HG02973 (cell line): ENCODE measurements at regions not wholly inside any gene's neighbourhood (a gene's known extent, or its start where the extent isn't known, plus 50 kb on each side); places are given as distances from the start of the nearest gene placed in this dataset.
A peak's percentile ranks its signal among the peaks of the same experiment; 100 is the strongest.

Experiments
- ATAC-seq: cut with Tn5 transposase; IDR thresholded peaks from one replicate; pipeline ENCODE4 v1.9.1; 2021; ENCODE audit warnings: moderate library complexity; ENCODE audit not compliant: unreplicated experiment

DNA sequence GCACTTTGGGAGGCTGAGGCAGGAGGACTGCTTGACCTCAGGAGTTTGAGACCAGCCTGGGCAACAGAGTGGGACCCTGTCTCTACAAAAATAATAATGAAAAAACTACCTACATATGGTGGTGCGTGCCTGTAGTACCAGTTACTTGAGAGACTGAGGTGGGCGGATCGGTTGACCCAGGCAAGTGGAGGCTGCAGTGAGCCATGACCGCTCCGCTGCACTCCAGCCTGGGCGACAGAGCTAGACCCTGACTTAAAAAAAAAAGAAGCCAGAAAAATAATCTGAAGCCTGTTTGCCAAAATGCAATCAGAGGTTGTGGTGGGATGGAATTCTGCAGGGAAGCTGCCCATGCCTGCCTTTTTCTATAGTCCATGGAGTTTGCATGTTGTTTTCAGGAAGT is 50.4 kb upstream of the GGTA1 start:
- ATAC-seq, result no peak

DNA sequence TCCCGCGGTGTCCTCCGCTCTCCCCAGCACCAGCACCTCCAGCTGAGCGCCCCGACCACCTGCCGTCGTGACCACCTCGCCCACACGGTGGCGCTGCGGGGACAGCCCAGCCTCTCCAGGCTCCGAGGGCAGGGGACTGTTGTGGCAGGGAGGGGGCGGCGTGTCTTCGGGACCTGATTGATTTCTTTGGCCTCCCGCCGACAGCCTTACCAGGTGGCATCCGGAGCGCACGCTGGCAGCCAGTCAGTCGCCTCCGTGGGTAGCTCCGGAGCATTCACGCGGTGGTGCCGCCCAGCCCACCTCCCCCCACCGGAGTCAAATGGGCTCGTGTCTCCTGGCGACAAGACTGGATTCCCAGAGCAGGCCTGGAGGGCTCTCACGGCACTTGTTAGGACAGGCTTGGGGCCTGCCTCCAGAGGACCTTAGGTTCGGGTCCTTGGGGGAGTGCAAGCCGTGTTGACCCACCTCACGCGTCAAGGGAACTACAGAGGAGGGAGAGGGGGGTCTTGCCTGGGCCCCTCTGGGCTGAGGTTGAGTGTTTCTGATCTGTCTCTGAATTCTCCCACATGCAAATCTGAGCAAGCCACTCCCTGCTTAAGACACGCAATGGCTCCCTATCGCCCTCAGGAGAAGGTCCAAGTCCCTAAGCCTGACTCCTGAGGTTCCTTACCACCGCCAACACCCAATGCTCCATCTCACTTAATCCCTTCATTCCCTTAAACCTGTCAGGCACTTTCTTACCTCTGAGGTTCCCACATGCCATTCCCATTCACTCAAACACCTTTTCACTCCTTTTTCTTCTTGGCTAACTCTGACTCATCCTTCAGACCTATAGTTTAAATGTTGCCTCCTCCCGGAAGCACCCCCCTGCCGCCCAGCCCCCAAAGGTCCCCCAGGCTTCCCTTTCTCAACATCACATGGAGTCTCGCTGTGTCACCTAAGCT is 51.2 kb upstream of the GGTA1 start:
- ATAC-seq, result peak; percentile 45

DNA sequence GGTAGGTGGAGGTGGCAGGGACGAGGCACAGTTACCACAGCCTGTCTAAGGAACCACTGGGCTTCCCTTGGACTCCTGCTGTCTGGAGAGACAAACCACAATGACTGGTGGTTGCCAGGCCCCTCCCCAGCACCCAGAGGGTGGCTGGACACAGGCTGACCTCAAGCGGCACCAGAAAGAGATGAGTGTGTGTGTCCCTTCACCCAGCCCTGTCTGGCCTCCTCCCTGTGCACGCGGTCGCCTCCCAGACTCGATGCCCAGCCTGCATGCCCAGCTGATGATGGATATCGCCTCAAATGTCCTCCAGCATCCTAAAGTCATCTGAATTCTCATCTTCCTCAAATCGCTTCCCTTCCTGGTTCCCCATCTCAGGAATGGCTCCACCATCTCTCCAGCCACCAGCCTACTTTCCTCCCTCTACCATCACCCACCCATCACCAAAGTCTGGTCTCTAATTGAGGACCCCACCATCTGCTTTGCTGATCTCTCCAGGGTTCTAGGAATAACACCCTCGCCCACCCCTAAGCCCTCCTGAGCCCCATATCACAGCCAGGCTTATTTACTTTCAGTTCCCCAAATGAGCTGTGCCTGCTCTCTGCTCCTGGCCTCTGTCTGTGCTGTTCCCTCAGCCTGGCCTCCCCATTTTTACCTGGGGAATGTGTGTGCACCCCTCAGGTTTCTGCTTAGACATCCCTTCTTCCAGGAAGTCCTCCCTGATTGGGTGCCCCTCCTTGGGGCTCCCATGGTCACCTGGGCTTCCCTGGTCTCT is 52.5 kb upstream of the GGTA1 start:
- ATAC-seq, result no peak

DNA sequence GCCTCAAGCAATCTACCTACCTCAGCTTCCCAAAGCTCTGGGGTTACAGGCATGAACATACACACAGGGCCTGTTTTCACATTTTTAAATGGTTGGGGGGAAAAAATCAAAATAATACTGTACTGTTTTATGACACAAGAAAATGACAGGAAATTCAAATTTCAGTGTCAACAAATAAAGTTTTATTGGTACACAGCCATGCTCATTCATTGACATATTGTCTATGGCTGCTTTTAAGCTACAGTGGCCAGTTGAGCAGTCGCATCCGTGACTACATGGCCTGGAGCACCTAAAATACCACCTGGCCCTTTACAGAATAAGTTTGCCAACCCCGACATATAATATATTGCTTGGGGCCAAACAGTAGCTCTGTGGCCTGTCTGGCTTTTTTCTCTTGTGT is 56.4 kb upstream of the GGTA1 start:
- ATAC-seq, result no peak

DNA sequence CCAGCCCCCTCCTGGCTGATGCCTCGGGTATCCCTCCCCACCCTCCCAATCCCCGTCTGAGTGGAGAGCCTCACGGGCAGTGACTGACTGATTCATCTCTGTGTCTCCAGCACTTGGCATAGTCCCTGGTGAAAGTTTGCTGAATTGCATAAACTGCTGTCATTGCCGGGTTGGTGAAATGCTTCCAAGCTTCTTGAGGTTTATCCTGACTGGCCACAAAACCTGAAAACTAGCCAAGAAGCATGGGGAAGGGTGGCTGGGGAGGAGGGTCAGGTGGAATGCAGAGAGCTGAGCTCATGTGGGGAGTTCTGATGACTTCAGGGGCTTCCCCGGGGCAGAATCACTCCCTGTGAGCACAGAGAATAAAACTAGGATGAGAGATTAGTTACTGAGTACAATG is 56.9 kb upstream of the GGTA1 start:
- ATAC-seq, result no peak

DNA sequence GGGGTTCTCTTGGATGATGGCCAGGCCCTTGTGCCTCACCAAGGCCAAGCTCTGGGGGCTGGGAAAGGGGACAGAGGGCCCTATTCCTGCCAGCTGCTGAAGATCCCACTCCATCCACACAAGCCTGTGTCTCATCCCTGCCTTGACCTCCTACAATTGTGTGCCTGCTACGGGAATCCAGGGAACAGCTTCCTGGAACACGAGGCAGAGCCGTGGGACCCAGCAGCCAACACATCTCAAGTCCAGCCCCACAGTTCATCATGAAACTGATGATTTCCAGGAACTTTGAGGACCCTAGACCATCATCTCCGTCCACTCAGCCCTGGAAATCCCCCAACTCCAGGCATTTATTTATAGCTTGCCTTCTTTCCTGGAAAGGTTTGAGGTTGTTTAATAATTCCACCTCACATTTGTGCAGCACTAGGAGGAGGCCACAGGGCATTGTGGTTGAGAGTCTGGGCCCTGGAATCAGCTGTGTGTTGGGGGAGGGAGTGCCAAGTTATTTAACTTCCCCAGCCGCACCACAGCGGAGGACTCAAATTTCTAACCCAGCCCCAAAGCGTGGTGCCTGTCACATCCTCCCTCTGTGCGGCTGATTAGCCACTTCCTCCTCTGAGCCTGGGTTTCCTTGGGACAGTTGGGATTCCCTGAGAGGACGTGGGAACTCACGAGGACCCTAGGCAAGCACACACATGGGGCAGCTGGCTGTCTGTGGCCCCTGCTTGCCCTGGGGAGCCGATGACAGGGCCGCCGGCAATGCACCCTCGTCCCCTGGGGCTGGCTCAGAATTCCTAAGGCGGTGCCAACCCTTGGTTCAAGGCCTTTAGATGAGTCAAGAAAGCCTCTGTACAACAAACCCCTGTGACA is 58.2 kb upstream of the GGTA1 start:
- ATAC-seq, result no peak

DNA sequence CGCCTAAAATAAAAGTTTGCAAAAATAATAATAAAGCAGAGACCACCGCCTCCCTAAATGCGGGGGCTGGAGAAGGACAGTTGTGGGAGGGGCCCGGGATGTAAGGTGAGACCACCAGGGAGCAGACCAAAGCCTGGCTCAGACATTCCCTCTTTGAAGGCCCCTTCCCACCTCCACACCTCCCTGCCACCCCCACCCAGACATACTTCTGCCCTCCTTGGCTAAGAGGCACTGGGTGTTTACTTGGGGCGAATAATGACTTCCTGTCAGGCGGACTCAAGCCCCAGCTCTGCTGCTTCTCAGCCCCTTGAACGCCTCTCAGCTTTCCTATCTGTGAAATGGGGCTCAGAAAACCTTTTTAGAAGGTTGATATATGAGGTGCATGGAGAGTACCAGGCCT is 58.8 kb upstream of the GGTA1 start:
- ATAC-seq, result no peak

DNA sequence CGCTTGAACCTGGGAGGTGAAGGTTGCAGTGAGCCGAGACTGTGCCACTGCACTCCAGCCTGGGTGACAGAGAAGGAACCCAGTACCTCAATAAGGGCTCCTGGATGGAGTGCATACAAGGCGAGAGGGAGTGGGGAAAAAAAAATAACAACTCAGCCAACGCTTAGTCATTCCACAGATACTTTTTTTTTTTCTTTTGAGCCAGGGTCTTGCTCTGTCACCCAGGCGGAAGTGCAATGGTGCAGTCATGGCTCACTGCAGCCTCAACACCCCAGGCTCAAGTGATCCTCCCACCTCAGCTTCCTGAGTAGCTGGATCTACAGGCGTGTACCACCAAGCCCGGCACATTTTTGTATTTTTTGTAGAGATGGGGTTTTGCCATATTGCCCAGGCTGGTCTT is 59.5 kb upstream of the GGTA1 start:
- no peak for ATAC-seq

DNA sequence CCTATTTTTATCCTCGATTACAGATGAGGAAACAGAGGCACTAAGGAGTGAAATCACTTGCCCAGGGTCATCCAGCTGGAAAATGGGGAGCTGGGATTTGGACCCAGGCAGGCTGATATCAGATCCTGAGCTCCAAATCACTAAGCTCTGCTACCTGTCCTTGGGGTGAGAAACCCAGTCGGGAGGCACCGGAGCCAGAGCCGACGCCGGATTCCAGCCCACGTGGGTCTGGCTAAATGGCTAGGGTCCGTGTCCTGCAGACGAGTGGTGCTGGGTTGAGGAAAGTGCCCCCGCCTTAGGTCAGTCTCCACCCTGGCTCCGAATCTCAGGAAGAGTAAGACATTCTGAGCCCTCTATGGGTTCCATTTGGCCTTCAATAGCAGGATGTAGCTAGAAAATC is 61.3 kb upstream of the GGTA1 start:
- no peak for ATAC-seq

DNA sequence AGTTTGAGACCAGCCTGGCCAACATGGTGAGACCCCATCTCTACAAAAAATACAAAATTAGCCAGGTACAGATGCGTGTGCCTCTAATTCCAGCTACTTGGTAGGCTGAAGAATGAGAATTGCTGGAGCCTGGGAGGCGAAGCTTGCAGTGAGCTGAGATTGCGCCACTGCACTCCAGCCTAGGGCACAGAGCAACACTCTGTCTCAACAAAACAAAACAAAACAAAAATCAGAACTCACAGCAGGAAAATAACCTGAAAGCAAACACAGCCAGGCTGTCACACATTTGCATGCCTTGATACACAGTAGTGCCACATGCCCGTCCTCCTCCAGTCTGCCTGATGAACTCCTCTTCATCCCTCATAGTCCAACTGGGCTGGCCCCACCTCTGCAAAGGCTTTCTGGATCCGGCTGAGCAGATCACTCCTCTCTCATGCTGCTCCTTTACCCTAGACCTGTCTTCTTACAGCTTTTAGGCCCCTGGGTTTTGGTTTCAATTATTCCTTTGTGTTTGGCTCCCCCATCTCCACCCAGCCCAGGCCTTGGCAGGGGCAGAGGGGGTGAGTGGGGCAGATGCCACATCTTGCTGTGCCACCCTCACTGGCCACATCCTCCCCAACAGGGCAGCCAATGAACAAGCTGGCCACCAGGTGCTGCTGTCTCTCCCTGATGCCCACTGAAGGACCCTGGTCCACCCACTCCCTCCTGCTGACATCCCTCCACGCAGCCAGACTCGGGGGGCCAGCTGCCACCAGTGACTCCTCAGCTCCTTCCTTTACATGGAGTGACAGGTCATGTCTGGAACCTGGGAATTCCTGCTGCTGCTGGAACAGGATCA is 62.0 kb upstream of the GGTA1 start:
- ATAC-seq, result no peak

DNA sequence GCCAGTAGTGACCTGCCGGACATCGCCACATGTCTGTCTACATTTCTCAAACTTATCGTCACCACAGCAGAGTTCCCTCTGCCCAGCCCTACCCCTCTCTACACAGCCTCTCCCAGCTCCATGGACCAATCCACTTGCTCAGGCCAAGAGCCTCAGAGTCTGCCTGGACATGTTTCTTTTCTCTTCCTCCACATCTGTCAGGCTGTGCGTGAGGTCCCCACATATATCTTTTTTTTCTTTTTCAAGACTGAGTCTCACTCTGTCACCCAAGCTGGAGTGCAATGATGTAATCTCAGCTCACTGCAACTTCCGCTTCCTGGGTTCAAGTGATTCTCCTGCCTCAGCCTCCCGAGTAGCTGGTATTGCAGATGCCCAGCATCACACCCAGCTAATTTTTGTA is 62.7 kb upstream of the GGTA1 start:
- ATAC-seq, result no peak

DNA sequence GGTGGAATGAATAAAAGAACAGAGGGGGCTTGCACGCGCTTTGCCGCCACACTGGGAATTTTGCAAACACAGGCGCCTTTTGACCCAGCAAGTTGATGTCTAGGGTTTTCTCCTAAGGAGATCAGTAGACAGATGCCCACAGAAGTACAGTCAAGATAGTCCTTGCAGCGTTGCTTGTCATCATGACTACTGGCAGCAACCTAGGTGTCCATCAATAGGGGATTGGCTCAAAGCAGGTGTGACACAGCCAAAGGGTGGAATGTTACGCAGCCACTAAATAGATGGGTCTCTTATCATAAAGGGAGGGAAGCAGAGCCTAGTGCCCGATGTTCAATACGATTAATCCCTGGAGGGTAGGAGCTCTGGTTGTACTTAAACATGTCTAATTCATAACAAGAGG is 63.8 kb upstream of the GGTA1 start:
- no peak for ATAC-seq

DNA sequence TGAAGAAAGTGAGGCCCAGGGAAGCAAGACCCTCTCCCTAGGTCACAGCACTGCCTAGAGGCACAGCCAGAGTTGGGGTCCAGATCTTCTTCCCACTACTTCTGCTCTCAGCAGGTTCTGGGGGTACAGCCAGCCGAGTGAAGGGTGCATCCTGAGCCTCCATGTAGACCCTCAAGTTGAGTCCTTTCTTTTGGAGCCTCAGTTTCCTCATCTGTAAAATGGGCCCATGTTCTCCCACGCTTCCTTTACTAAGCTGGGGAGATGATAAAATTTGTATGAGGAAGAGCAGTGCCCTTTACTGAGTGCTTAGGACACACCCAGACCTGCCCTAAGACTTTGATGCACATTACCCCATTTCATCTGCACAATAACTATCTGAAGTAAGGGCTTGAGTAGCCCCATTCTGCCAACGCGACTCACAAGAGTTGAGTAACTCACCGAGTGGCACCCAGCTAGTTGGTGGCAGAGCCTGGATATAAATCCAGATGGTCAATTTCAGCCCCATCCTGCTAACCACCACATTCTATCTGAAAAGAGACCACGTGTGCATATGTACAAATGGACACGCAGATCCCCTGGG is 64.3 kb upstream of the GGTA1 start:
- no peak for ATAC-seq

DNA sequence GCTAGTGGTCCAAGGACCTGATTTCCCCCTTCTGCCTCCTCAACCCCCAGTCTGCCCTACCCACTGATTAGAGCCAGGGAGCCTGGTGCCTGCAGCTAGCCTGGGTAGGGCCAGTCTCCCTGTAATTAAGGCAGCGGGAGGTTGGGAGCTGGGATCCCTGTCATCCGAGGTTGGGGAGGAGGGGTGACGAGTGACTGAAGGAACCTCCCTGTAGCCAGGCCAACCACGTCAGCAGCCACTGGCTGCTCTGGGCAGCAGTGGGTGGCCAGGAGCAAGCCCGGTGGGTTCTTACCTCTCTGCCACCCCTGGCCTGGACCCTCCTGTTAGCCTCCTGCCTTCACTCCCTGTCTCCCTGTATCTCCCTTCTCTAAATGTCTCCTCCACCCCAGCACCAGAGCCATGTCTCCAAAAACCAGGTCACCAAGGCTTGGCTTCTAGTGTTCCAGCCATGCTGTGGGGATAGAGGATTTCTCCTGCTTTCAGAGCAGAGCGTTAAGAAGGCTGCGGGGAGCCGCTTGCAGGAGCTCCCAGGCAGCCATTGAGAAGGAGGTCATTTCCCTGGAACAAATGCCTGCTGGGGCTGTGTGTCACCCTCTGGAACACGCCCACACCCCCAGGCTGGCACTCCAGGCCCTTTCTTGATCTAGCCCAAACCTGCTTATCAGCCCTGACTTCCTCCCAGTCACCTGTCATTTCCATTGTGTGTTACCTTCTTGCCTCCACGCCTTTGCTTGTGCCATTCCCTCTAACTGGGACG is 65.0 kb upstream of the GGTA1 start:
- no peak for ATAC-seq

DNA sequence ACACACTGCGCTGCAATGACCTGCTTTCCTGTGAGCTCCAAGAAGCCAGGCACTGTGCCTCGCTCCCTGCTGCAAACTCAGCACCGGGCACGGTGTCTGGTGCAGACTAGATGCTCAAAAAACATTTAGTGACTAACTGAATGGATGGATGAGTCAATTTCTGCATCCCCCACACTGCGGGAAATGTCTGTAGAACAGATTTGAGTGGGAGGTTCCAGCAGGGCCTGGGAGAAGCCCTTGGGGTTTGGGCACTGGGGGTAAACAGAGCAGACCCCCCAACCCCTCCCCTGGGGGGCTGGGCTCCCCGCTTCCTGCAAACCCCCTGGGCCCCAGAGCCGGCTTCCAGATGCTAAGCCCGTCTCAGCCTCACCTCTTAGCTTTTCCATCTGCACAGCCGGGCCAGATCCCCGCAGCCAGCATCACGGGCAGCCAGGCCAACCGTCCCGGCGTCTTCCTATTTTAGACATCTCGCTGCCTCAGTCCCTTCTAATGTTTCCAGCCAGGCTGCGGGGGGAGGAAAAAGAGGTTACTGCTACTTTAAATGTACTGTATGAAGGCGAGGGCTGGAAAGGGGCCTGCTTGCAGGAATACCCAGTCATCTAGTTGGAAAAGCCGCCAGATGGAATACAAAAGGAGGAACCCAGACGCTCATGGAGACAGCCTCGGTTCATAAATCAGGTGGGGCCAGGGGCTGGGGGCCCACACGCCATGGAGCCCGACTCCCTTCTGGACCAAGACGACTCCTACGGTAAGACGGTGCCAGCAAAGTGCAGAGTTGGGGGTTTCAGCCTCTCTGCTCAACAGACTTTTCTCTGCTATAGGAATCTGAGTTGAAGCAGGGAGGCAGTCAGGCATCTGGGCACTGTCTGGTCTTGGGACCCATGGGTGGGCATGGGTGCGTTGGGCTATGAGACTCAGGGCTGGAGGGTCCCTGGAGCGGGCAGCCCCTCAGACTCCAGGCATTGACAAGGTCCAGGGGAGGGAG is 67.1 kb upstream of the GGTA1 start:
- no peak for ATAC-seq

DNA sequence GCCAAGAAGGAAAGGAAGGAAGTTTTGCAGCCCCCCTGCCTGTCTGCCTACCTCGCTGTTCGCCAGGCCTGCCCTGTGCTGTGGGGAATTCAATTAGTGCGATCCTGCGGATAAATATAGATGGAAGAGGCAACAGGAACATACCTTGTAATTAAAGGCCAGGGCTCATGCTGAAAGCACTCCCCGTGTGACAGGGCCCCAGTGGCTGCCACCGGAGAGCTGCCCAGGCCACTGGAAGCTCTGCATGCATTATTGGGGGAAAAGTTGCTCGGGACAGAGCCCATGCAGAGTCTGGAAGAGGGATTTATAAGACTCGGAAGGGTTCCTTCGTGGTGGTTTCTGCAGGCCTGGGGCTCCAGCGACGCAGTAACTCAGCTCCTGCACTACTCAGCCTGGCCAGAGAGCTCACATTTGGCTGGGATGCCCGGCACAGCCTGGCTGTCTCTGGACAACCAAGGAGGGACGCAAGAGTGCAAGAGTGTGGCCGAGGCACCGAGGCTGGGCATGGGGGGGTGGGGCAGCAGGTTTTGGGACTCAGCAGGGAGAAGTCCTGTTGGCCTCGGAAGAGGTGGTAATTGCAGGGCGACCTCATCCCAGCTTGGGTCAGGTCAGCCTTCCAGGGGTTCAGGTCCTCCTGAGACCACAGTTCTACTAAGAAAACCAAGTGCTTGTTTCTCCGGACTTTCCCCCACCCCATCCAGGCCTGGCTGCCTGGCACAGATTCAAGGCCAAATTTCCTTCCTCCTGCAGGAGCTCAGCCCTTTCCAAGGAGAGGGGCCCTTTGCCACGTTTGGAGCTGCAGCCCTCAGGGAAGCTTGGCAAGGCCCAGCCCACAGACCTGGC is 68.1 kb upstream of the GGTA1 start:
- ATAC-seq, result no peak
